Upper lobe of right lung (tissue), 1 donor: ENCODE measurements at regions not wholly inside any gene's neighbourhood (a gene's known extent, or its start where the extent isn't known, plus 50 kb on each side); places are given as distances from the start of the nearest gene placed in this dataset.

ENCODE experiments used
- ATAC-seq: fragments of 200-7000 bp; cut with Tn5 transposase; one replicate; pipeline ENCODE4 v1.9.1; 2020; ENCODE audit warnings: mild to moderate bottlenecking, moderate library complexity
- DNase-seq: peaks from one replicate; pipeline ENCODE4 v3.0.0-alpha.2; 2020
- H3K27ac ChIP-seq: fragments of 200-600 bp; one replicate; pipeline ENCODE4 v1.8.0; 2022
- H3K27me3 ChIP-seq: fragments of 200-600 bp; one replicate; pipeline ENCODE4 v1.8.0; 2022; ENCODE audit warnings: mild to moderate bottlenecking
- H3K36me3 ChIP-seq: fragments of 200-600 bp; one replicate; pipeline ENCODE4 v1.8.0; 2022
- H3K4me1 ChIP-seq: fragments of 200-600 bp; one replicate; pipeline ENCODE4 v1.8.0; 2022
- H3K4me3 ChIP-seq: fragments of 200-600 bp; one replicate; pipeline ENCODE4 v1.8.0; 2022; ENCODE audit warnings: mild to moderate bottlenecking
- H3K9me3 ChIP-seq: fragments of 200-600 bp; one replicate; pipeline ENCODE4 v1.8.0; 2022
- CTCF ChIP-seq: fragments of 200-600 bp; IDR thresholded peaks from one replicate; pipeline ENCODE4 v1.8.0; 2022; ENCODE audit warnings: antibody characterized with exemption
- intact Hi-C: fragments of 100-400 bp; cut with DNase I; formaldehyde crosslinking; loops from one replicate; pipeline ENCODE4 v1.11.0; 2022
- donor health status: DM: no; HTN: yes; CAD: no; lungs with severe emphysema.

GRCh38 chr5:32850817-32851496 is 139.8 kb downstream of the NPR3 start:
- intact Hi-C loops: no loop called here

GRCh38 chr5:32851559-32852173 is 140.5 kb downstream of the NPR3 start:
- intact Hi-C loops: no loop called here
- peak overlapping the region; percentile 28 for H3K27ac ChIP-seq
- TF ChIP-seq CTCF: no peak

More at GRCh38 chr5:32850817-32851496, 139.8 kb downstream of the NPR3 start:
- Histone ChIP-seq H3K27me3 (no peaks in the 10 kb centered on the region), H3K4me3 (no peak overlapping the region), H3K27ac (no peak overlapping the region), H3K4me1 (peaks cover 4% of the 10 kb centered on the region), H3K9me3 (no peaks in the 10 kb centered on the region), H3K36me3 (no peaks in the 10 kb centered on the region)
- no peak for ATAC-seq
- no peak for DNase-seq
- no peak for TF ChIP-seq CTCF

GRCh38 chr5:32852535-32852934 is 141.4 kb downstream of the NPR3 start:
- Histone ChIP-seq H3K9me3 (no peaks in the 10 kb centered on the region), H3K4me3 (no peak overlapping the region), H3K36me3 (no peaks in the 10 kb centered on the region), H3K27ac (peak overlapping the region; percentile 28), H3K4me1 (peaks cover 4% of the 10 kb centered on the region), H3K27me3 (no peaks in the 10 kb centered on the region)
- peak; percentile 44 for TF ChIP-seq CTCF
- ATAC-seq (peak; percentile 94), DNase-seq (no peak)
- intact Hi-C loops: no loop called here

More at GRCh38 chr5:32851559-32852173, 140.5 kb downstream of the NPR3 start:
- DNase-seq (no peak), ATAC-seq (no peak)
- Histone ChIP-seq H3K36me3 (no peaks in the 10 kb centered on the region), H3K4me3 (no peak overlapping the region), H3K27me3 (no peaks in the 10 kb centered on the region), H3K9me3 (no peaks in the 10 kb centered on the region), H3K4me1 (peaks cover 4% of the 10 kb centered on the region)

GRCh38 chr5:32852976-32853375 is 141.9 kb downstream of the NPR3 start:
- intact Hi-C loops: no loop called here
- Histone ChIP-seq H3K4me1 (peaks cover 4% of the 10 kb centered on the region), H3K4me3 (no peak overlapping the region), H3K27ac (no peak overlapping the region), H3K36me3 (no peaks in the 10 kb centered on the region), H3K27me3 (no peaks in the 10 kb centered on the region), H3K9me3 (no peaks in the 10 kb centered on the region)
- DNase-seq (no peak), ATAC-seq (no peak)
- TF ChIP-seq CTCF: no peak

GRCh38 chr5:32854473-32854872 is 143.4 kb downstream of the NPR3 start:
- DNase-seq (no peak), ATAC-seq (no peak)
- no peaks in the 10 kb centered on the region for H3K27me3 ChIP-seq
- intact Hi-C loops: no loop called here
- H3K4me1 ChIP-seq: peaks cover 4% of the 10 kb centered on the region
- no peak overlapping the region for H3K27ac ChIP-seq
- no peak overlapping the region for H3K4me3 ChIP-seq
- H3K9me3 ChIP-seq: no peaks in the 10 kb centered on the region
- TF ChIP-seq CTCF: no peak
- no peaks in the 10 kb centered on the region for H3K36me3 ChIP-seq
